DMS153 treated with DMSO at 0.1 percent for 48 hours (cell line): ENCODE measurements at regions not wholly inside any gene's neighbourhood (a gene's known extent, or its start where the extent isn't known, plus 50 kb on each side); places are given as distances from the start of the nearest gene placed in this dataset.

Experiments
- DNase-seq: peaks from one replicate; lab custom pipeline; 2025; ENCODE audit not compliant: unreplicated experiment; lab: John Stamatoyannopoulos, UW

DNA sequence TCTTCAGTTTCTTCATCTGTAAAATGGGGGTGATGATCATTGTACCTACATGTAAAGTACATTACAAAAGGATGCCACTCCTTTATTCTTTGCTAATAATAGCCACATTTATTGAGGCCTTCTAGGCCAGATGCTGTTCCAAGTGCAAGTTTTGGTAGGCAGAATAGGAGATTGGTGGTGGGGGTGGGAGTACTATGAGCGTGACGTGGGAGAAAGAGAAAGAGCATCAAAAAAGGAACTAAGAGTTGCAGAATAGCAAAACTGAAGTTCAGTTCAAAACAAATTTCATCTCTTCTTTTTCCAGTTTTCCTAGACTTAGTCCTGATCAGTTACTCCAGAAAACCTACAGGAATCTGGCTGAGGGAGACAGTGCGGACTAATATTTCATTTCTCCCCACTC is 174.1 kb downstream of the SNX18 start:
- no peak for DNase-seq

DNA sequence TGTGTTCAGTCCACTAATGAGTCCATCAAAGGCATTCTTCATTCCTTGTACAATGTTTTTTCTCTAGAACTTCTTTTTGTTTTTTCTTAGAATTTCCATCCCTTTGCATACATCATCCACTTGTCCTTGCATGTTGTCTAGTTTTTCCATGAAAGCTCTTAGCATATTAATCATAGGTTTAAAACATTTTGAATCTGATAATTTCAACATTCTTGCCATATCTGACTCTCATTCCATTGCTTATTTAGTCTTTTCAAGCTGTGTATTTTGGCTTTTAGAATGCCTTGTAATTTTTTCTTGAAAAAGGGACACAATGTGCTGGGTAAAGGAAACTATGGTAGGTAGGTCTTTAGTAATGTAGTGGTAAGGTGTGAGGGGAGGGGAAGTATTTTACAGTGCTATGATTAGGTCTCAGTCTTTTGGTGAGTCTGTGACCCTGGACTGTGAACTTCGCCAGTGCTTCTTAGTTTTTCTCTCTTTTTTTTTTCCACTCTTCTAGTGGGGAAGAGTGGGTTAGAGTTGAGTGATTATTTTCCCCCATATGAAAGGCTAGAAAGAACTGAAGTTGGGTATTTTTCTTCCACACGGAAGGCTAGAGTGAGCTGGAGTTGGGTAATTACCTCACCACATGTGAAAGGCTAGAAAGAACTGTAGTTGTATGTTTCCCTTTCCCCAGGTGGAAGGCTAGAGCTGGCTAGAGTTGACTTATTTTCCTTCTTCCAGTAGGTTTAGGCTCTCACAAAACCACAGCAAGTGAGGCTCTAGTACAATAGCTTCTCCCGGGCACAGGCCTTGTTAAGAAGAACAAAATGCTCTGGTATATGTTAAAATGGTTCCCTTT is 172.1 kb downstream of the SNX18 start:
- no peak for DNase-seq

DNA sequence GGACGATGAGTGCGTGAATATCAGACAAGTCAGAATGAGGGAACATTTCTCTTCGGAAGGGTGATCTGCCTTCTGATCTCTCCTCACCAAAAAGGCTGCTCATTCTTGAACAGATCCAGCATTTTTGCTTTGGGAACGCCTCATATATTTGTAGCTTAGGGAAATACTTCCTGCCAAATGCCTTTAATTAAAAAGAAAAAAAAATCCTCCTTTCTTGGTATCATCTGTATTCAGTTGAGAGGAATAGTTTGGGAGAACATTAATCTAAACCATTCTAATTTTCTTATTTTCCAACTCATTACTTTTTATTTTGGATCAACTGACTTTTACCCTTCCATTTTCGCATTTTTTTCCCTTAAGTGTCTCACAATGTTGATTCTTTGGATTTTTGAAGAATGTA is 163.4 kb downstream of the SNX18 start:
- no peak for DNase-seq

DNA sequence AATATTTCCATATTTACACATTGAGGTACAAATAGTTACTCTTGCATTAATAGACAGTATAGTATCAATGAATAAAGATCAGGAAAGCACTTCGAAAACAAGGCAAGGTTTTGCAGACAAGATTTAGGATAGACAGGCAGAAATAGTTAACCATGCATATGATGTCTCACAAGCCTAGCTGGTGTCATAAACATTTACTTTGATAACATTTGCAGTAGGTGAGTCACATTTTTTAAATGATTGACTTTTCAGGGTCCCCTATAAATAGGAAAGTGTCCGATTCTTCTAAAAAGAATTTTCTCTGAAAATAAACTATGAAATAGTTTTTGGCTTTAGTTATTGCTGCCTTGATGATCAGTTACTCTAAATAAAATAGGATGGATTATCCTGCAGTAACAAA is 162.1 kb downstream of the SNX18 start:
- no peak for DNase-seq

DNA sequence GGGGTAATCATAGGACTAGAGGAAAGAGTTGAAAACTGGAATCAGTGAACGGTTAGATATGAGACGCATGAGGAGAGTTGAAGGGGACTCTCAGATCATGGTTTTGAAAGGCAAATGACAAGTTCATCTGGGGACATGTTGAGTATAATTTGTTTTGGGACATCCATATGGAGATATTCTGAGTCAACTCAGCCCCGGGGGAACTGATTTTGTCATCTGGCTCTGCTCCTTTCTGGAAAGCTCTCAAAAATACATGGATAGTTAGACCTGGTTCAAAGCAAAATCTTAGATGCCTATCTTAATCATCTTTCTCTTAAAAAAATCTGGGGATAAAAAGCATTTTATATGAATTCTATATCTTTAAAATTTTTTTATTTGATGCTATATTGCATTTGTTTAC is 161.2 kb downstream of the SNX18 start:
- no peak for DNase-seq

DNA sequence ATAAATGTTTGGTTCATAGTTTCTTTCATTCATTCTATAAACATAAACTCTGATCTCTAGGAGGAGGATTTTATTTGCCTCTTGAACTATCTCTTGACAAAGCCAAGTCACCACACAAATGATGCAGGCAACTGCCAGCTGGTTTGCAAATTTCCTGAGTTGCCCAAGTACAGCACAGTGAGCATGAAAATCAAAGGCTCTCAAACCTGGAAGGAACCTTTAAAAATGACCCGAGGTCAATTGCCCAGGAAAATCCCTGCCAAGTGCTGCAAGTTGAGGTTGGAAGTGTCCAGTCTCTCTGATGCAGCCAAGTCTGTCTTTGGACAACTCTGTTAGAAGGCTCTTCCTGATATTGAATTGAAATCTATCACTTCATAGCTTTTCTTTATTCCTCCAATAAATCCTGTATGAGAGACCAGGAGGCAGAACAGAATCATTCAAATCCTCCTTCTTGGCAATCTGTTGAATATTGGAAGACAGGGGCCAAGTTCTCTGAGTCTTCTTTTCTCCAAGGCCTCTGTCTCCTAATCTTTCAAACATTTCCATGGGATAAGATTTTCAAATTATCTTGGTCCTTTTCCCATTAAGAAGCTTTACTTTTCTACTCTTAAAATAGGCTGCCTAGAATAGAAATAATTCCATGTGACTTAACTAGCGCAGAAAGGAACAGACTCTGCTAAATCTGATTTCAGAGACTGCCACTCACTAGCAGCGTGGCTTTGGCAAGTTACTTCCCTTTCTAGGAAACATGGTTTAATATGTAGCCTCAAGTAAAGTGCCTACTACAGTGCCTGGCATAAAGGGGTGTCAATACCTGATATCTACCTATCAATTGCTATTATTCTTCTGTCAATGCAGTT is 159.2 kb downstream of the SNX18 start:
- DNase-seq: no peak

DNA sequence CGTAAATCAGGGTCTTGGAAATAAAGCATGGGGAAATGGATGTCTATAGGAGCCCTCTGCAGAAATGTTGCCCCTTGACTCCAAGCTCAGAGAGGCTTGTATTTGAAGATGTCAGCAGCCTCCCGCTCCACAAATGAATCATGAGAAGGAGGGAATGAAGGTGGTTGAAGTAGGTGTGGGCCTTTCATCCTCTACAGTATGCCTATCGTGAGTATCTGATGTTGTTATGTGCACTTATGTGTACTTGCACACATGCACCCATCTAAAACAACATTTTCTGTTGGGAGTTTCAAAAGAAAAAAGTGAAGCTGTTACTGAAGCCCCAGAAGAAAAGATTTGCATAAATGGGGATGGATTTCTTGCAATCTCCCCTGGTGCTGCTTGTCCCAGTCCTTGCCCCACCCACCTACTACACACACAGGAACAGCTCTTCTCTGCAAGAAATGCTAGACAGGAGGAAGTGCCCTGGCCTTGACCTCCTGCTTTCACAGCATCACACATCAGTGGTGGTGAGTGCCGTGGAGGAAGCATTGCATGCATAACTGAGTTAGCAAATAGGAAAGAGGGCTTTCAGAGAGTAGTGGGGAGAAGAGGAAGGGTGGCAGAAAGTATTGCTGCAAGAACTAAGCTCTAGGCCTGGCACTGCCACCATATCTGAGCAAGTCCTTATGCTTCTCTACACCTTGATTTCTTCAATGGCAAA is 156.1 kb downstream of the SNX18 start:
- no peak for DNase-seq

DNA sequence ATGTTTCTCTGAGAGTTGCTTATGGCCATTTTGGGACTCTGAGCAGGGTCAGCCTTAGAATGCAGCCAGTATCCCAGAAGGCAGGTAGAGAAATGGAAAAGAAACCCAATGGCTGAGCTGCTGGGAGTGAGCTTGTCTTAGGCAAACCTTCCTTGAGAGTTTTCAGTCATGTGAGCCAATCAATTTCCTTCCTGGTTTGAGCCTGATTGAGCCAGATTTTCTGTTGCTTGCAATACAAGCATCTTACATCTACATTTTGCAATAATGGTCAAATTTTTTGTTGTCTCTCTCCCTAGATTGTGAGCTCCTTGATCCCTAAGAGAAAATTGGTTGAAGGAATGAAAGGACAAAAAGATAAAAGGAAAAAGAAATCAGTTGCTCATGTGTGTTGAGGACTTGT is 155.3 kb downstream of the SNX18 start:
- DNase-seq: no peak

DNA sequence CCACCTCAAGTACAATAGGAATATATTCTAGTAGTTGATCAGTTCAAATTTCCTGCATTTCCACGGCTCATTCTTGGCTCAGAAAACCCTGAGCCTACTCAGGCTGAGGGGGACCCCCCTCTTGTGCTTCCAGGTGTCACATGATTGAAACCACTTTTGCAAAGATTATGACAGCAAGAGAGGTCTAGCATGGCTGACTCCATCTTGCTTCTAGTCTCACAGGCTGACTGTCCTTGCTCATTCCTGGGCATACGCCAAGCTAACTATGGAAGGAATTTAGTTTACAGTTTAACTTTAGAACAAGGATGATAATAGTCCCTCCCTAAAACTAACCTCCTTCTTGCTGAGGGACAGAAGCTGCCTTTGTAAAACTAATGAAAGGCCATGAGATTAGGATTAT is 154.1 kb downstream of the SNX18 start:
- no peak for DNase-seq

DNA sequence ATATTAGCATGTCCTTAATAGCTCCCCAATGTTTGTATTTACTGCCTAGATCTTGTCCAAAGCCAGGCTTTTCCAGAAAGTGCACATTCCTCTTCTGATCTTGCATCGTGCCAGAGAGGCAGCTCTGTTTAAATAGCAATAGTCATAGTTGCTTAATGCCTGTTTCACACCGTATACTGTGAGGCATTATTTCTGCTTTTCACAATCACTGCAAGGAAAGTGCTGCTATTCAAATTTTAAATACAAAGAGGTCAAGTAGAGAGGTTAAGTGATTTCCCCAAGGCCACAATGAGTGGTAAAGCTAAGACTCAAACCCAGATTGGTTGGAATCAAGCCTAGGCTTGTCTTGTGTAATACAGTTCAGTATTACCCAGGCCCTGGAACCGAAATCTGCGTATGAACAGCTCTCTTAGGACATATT is 153.6 kb downstream of the SNX18 start:
- DNase-seq: no peak

DNA sequence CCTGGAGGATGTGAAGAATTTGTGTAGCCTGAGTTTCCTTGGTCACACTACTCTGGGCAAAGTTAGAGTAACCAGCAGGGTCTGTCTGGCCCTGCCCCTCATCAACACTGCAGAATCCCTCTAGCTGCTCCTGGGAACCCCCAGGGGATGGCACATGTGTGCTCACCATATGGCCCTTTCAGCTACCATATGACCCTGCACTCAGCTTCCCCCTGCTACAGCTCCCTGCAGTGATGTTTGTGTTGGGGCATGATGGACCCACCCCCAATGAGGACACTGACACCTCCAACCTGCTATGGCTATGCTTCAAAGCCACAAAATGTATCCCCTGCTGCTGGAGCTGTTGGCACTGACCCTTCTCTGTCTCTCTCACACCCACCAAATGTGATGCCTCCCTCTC is 152.7 kb downstream of the SNX18 start:
- DNase-seq: no peak

DNA sequence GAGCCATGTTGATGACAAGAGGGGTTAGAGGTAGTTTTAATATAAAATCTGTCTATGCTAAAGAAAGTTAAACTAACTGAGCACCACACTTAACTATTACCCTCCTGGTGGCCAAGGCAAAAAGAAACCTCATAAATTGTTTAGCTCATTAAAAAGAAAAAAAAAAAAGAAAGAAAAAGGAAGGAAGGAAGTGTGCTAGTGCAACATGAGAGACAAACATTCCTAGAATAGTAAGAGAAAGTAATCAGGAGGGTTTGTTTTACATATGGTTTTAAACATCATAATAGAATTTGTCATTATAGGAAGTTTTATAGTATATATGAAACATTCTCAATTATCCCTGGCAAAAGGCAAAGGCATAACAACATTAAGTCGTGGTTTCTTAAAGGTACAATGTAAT is 152.3 kb downstream of the SNX18 start:
- DNase-seq: no peak

DNA sequence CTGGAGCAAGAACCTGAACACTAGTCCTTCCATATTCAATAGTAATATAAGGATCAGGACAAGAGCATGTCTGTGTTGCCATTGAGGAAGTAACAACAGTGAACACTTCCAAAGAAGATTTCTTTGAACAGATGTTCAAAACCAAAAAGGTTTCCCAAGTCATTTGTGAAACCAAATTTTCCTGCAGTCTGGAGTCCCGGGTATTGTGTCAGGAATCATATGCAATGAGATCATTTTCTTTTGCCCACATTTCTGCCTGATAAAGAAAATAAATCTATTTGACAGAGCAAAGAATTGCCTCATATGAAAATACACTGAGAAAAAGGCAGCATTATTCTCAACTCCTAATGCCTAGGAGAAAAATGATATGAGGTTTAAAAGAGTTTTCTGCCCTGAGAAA is 151.7 kb downstream of the SNX18 start:
- no peak for DNase-seq

DNA sequence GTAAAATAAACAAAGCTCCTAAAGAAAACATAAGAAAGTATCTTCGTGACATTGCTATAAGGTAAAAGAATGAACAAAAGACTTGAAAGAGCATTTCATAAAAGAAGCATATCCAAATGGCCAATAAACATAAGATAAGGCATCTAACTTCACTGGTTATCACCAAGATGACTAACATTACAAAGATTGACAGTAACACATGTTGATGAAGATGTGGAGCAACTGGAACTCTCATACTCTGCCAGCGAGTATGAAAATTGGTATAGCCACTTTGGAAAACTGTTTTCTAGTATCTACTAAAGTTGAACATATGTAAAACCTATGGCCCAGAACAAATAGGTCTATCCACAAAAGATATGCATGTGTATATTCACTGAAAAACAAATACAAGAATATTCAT is 150.5 kb downstream of the SNX18 start:
- DNase-seq: no peak

DNA sequence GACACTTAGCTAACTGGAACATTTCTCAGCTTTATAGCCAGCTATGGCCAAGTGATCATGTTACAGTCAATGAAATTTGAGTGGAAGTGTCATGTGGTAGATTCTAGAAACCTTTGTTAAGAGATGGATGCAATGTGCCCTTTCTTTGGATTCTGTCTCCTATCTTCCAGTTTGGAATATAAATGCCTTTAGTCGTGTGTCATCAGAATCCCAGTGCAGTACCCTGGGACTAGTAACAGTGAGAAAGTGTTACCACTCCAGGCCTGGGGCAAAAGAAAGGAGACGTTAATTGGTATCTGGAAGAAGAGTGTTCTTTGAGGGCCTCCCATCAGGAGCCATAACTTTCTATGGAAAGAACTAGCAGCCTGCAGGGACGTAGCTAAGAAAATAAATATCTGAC is 149.6 kb downstream of the SNX18 start:
- no peak for DNase-seq

DNA sequence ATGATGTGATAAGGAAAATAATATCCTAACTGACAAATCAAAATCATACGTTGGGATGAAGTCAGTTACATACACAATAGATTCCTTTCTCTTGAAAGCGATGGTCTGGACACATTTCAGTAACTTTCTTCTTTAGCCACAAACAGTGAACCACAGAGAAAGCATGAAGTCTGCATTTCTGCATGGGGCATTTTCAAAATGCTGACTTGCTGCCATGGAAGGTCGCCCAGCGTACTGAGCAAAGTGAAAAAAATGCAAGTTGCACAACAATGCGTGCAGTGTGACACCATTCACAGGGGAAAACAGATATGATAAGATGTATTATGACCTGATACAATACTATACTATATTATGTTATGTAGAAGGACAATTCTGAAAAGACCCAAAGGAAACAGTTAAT is 146.3 kb downstream of the SNX18 start:
- DNase-seq: no peak

DNA sequence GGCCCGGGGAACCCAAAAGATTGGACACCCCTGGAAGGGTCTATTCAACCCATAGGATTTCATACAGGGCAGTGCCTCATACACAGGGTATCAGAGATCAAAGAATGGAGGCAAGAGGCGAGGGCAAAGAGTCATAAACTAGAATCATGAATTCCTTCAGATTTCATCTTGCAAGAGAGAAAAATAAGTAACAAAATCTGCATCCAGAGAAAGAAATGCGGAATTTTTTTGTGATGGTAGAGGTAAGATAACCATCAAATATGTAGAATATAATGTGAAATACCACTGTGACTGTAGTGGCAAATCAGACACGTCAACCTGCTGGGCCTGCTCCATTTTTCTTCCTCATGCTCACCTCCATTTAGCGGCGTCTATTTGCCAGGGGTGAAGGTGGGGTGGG is 143.6 kb downstream of the SNX18 start:
- no peak for DNase-seq

DNA sequence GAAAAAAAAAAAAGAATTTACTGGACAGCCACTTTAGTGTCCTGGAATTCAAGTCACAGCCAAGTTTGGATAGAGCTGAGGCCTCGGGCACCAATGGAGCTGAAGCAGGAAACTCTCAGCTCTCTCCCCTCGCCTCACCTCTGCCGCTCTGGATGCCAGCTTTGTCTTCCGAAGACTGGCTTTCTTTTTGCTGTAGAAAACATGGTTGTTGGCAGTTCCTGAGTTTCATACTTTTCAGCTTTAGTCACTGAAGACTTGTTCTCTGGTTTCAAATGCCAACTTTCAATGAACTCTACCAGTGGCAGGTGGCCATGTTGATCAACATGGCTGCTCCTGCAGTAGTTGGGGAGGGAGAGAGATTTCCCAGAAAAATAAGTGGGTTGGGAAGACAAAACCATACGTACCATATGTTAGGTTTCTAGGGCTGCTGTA is 142.2 kb downstream of the SNX18 start:
- DNase-seq: no peak

DNA sequence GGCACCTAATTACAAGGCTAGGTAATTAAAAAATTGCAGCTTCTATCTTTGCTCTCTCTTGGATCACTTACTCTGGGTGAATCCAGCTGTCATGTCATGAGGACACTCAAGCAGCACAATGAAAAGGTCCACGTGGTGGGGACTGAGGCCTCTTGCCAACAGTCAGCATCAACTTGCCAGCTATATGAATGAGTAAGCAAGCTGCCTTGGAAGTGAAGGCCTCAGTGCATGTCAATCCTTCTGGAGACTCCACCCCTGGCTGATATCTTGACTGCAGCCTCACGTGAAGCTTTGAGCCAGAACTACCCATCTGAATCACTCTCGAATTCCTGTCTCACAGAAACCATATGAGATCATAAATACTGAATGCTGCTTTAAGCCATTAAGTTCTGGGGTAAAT is 140.5 kb downstream of the SNX18 start:
- DNase-seq: no peak

DNA sequence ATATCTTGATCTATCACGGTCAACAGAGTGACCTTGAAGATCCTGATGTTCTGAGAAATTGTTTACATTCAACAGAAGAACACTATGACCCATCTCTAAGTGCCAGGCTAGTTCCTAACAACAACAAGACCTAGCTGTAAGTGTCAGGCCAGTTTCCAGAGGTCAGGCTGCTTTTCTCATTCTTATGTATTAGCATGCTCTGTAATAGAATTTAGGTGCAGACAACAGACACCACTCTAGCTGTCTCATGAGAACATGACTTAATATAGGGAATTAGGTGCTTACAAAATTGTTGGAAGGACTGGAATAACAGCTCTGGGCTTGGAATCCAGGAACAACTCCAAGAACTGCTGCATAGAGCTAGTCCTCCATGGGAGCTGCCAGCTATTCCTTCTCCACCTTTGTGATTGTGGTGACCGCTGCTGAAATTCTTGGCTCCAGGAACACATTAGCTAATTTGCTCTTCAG is 138.7 kb downstream of the SNX18 start:
- DNase-seq: no peak

DNA sequence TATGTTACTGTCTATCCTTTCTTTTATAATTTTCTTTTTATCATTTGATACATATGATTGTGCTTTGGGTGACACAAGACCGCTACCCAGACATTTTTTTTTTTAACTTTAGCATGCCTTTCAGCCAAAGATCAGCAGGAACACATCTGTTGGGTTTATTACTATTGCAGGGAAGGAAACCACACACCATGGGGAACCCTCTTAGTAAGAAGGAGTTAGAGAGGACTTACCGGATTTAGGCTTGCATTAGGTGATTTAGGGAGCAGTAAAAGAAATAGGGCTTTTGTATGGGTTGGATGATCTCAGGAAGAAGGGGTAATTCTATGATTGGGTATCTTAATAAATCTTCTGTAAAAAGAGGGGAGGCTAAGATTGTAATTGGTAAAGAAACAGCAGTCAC is 138.2 kb downstream of the SNX18 start:
- DNase-seq: no peak

DNA sequence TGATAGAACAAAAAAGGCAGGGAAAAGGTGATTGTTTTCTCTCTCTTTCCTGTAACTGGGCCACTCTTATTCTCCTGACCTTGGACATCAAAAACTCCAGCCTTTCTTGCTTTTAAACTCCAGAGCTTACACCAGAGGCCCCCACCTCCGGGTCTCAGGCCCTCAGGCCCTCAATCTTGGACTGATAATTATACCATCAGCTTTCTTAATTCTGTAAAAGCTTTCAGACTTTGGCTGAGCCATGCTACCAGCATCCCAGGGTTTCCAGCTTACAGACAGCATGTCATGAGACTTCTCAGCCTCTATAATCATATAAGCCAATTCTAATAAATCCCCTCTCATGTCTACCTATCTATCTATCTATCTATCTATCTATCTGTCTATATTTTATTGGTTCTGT is 137.7 kb downstream of the SNX18 start:
- no peak for DNase-seq
